ENCODE measurements at regions not wholly inside any gene's neighbourhood (a gene's known extent, or its start where the extent isn't known, plus 50 kb on each side); places are given as distances from the start of the nearest gene placed in this dataset.

- Mint-ChIP-seq H3K27me3 (ENCODE audit: unreplicated experiment) (no peaks in the 10 kb centered on the region), H3K9me3 (ENCODE audit: unreplicated experiment) (no peaks in the 10 kb centered on the region), H3K27ac (ENCODE audit: unreplicated experiment) (no peak overlapping the region), H3K36me3 (ENCODE audit: unreplicated experiment) (no peaks in the 10 kb centered on the region), H3K4me3 (ENCODE audit: unreplicated experiment) (no peak overlapping the region), H3K4me1 (ENCODE audit: unreplicated experiment) (no peaks in the 10 kb centered on the region)
- no peak for DNase-seq (ENCODE audit: extremely low spot score, unreplicated experiment)
- TF ChIP-seq CTCF (IDR thresholded peaks at IDR 0.05), result no peak
Observed at GRCh38 chr4:1565598-1566295, 118.4 kb downstream of the FAM53A start.

DNA sequence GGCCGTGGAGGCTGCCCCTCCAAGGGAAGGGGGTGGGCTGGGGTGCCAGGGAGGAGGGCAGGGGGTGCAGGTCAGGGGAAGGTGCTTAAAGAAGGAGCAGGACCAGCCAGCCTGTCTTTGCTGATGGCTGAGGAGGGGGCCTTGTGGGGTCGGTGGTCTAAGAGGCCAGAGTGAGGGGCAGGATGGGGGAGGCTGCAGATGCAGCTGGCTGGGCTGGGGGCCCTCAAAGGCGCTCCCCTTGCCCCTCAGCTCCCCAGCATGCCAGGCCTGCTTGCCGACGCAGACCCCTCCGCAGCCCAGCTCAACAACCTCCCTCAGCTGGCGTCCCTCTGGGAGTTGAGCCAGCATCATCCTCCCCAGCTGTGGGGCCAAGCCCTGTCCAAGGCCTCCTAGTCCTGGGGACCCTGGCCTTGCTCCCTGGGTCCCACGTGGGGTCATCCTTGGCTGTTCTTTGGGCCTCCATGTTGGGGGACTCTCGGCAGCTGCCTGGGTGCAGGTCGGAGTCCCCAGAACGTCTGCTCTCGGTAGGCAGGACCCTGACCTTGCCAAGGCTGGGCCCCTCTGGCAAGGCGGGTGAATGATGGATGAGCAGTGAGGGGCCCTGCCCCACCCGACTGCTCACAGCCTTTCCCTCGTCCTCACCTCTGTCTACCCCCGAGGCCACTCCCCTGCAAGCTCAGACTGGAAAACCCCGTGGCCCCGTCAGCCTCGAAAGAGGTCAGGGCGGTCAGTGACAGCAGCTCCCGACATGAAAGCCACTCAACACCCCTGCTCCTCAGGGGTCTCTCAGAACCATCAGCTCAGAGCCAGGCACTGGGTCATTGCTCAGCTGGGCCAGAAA lies 119.4 kb downstream of the FAM53A start:
- Mint-ChIP-seq H3K4me3 (ENCODE audit: unreplicated experiment) (no peak overlapping the region), H3K9me3 (ENCODE audit: unreplicated experiment) (no peaks in the 10 kb centered on the region), H3K27me3 (ENCODE audit: unreplicated experiment) (no peaks in the 10 kb centered on the region), H3K4me1 (ENCODE audit: unreplicated experiment) (peaks cover 5% of the 10 kb centered on the region), H3K27ac (ENCODE audit: unreplicated experiment) (no peak overlapping the region), H3K36me3 (ENCODE audit: unreplicated experiment) (no peaks in the 10 kb centered on the region)
- TF ChIP-seq CTCF (IDR thresholded peaks at IDR 0.05), result no peak
- DNase-seq (ENCODE audit: extremely low spot score, unreplicated experiment), result no peak

- H3K4me3 Mint-ChIP-seq (ENCODE audit: unreplicated experiment), result no peak overlapping the region
- H3K27me3 Mint-ChIP-seq (ENCODE audit: unreplicated experiment), result peaks cover 2% of the 10 kb centered on the region
- H3K9me3 Mint-ChIP-seq (ENCODE audit: unreplicated experiment), result no peaks in the 10 kb centered on the region
- H3K27ac Mint-ChIP-seq (ENCODE audit: unreplicated experiment), result no peak overlapping the region
- no peaks in the 10 kb centered on the region for H3K36me3 Mint-ChIP-seq (ENCODE audit: unreplicated experiment)
- H3K4me1 Mint-ChIP-seq (ENCODE audit: unreplicated experiment), result peaks cover 5% of the 10 kb centered on the region
- TF ChIP-seq CTCF (IDR thresholded peaks at IDR 0.05), result no peak
- no peak for DNase-seq (ENCODE audit: extremely low spot score, unreplicated experiment)
Observed at GRCh38 chr4:1563768-1564485, 120.2 kb downstream of the FAM53A start.

DNA sequence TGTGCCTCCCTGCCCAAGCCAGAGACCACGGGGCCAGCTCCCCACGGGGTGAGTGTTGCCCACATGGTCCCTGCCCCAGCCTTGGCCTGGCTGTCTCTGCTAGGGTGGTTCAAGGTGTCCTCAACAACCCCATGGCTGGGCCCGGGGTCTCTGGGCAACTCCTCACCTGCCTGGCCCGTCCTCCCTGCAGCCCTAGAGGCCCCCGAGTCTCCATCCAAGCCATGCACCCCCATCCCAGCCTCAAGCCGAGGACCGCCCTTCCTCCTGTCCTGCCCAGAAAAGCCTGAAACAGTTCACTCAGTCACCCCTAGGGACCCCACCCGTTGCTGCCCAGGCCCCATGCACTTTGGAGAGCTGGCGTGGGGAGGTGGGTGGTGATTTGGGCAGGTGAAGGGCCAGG lies 120.9 kb downstream of the FAM53A start:
- no peak overlapping the region for H3K27ac Mint-ChIP-seq (ENCODE audit: unreplicated experiment)
- no peaks in the 10 kb centered on the region for H3K36me3 Mint-ChIP-seq (ENCODE audit: unreplicated experiment)
- no peak for TF ChIP-seq CTCF (IDR thresholded peaks at IDR 0.05)
- H3K9me3 Mint-ChIP-seq (ENCODE audit: unreplicated experiment), result no peaks in the 10 kb centered on the region
- DNase-seq (ENCODE audit: extremely low spot score, unreplicated experiment), result no peak
- peaks cover 2% of the 10 kb centered on the region for H3K27me3 Mint-ChIP-seq (ENCODE audit: unreplicated experiment)
- H3K4me3 Mint-ChIP-seq (ENCODE audit: unreplicated experiment), result no peak overlapping the region
- H3K4me1 Mint-ChIP-seq (ENCODE audit: unreplicated experiment), result peaks cover 5% of the 10 kb centered on the region

DNA sequence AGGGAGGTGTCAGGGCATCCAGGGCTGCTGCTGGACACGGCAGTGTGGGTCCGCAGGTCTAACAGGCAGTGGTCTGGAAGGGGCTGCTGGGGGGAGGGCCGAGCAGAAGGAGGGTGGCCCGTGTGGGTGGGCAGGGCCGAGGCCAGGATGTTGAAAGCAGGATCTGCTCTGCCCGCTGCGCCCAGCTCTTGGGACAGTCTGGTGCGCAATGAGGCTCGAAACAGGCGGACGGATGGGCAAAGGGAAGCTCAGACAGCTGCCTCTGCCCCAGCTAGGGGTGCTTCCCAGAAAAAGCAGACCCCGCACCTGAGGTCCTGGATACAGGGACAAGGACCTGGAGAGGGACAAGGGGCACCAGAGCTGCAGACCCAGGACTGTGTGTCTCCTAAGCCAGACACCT lies 121.3 kb downstream of the FAM53A start:
- no peak for TF ChIP-seq CTCF (IDR thresholded peaks at IDR 0.05)
- no peak overlapping the region for H3K4me3 Mint-ChIP-seq (ENCODE audit: unreplicated experiment)
- H3K36me3 Mint-ChIP-seq (ENCODE audit: unreplicated experiment), result no peaks in the 10 kb centered on the region
- DNase-seq (ENCODE audit: extremely low spot score, unreplicated experiment), result no peak
- no peak overlapping the region for H3K27ac Mint-ChIP-seq (ENCODE audit: unreplicated experiment)
- H3K9me3 Mint-ChIP-seq (ENCODE audit: unreplicated experiment), result no peaks in the 10 kb centered on the region
- peaks cover 2% of the 10 kb centered on the region for H3K27me3 Mint-ChIP-seq (ENCODE audit: unreplicated experiment)
- H3K4me1 Mint-ChIP-seq (ENCODE audit: unreplicated experiment), result peaks cover 5% of the 10 kb centered on the region
